HCT116 (cell line): ENCODE measurements at regions not wholly inside any gene's neighbourhood (a gene's known extent, or its start where the extent isn't known, plus 50 kb on each side); places are given as distances from the start of the nearest gene placed in this dataset.

Source experiments
- ATAC-seq: fragments of 200-7000 bp; cut with Tn5 transposase; 2 replicates; pipeline ENCODE4 v1.9.1; 2020; ENCODE audit warnings: mild to moderate bottlenecking, moderate library complexity
- BruUV-seq: library from RNA; stranded (reverse); fragments of 400-500 nt; replicated peaks from 2 replicates; lab custom pipeline; 2021; lab: Mats Ljungman, UMichigan
- CTCF ChIA-PET: fragments of 300-600 bp; sonication (Branson Sonifier 250); formaldehyde crosslinking; loops from one replicate; lab custom pipeline; 2021; ENCODE audit warnings: antibody characterized with exemption; lab: Charles Lee
- POLR2A ChIA-PET: fragments of 300-600, 350-600 bp; sonication (Branson Sonifier 250); formaldehyde crosslinking; loops from one replicate; lab custom pipeline; 2021; ENCODE audit warnings: antibody characterized with exemption; lab: Charles Lee
- RAD21 ChIA-PET, 2 experiments: fragments of 300-600 bp; sonication (Branson Sonifier 250); formaldehyde crosslinking; loops; one replicate each; lab custom pipeline; 2023; ENCODE audit warnings: low total read pairs in 2 of 2; ENCODE audit not compliant: uncharacterized antibody in 2 of 2, unreplicated experiment in 2 of 2, low non-redundant PET in 1 of 2; lab: Charles Lee
- DNase-seq: peaks from one replicate; pipeline ENCODE4 v3.0.0-alpha.2; 2010; ENCODE audit warnings: low read depth, low spot score
- H2AFZ ChIP-seq: fragments of 200-600 bp; shearing (Covaris generic), sonication (generic); 2 replicates; pipeline ENCODE4 v1.6.1; 2017; ENCODE audit warnings: low read depth, mixed run types, mixed read lengths, antibody characterized with exemption, low read length; ENCODE audit not compliant: poor library complexity, severe bottlenecking
- H3K27ac ChIP-seq: 2 replicates; pipeline ENCODE4 v1.5.1; 2012; ENCODE audit warnings: low read depth, low read length
- H3K27me3 ChIP-seq: fragments of 200-600 bp; sonication (generic); 2 replicates; pipeline ENCODE4 v1.6.1; 2016; ENCODE audit warnings: mixed run types, low read length, mixed read lengths; ENCODE audit not compliant: insufficient read depth
- H3K36me3 ChIP-seq, 2 experiments: fragments of 200-500 bp in 1 of 2; fragments of 200-600 bp in 1 of 2; sonication (Bioruptor generic) in 1 of 2; sonication (generic) in 1 of 2; 2 replicates each; pipeline versions ENCODE4 v1.5.1 to v1.6.1; 2014 to 2016; ENCODE audit warnings: low read length in 2 of 2, inconsistent platforms in 1 of 2, mixed read lengths in 1 of 2, mixed run types in 1 of 2; ENCODE audit not compliant: insufficient read depth in 2 of 2, control insufficient read depth in 1 of 2
- H3K4me1 ChIP-seq, 2 experiments: fragments of 200-600 bp in 1 of 2; sonication (generic) in 1 of 2; 2 replicates each; pipeline versions ENCODE4 v1.5.1 to v1.6.1; 2012 to 2017; ENCODE audit warnings: low read length in 2 of 2, inconsistent platforms in 1 of 2, mild to moderate bottlenecking in 1 of 2, mixed read lengths in 1 of 2, mixed run types in 1 of 2, moderate library complexity in 1 of 2; ENCODE audit not compliant: insufficient read depth in 2 of 2, control insufficient read depth in 1 of 2
- H3K4me2 ChIP-seq: fragments of 200-600 bp; sonication (generic); 2 replicates; pipeline ENCODE4 v1.6.1; 2017; ENCODE audit warnings: mixed run types, low read length, mixed read lengths
- H3K4me3 ChIP-seq, 2 experiments: fragments of 200-600 bp in 1 of 2; sonication (generic) in 1 of 2; replicated peaks in 1 of 2; 2 replicates each; pipeline ENCODE4 v1.5.1; 2011 to 2016; ENCODE audit warnings: low read length in 2 of 2, control low read depth in 1 of 2, low read depth in 1 of 2, mild to moderate bottlenecking in 1 of 2, mixed read lengths in 1 of 2, mixed run types in 1 of 2
- H3K79me2 ChIP-seq: fragments of 200-600 bp; sonication (generic); 2 replicates; pipeline ENCODE4 v1.6.1; 2017; ENCODE audit warnings: mild to moderate bottlenecking, mixed run types, low read length, moderate library complexity, mixed read lengths; ENCODE audit not compliant: insufficient read depth
- H3K9ac ChIP-seq: fragments of 200-600 bp; sonication (generic); 2 replicates; pipeline ENCODE4 v1.6.1; 2016; ENCODE audit warnings: low read length, mixed read lengths
- H3K9me2 ChIP-seq: fragments of 200-600 bp; sonication (generic), shearing (Covaris generic); 2 replicates; pipeline ENCODE4 v1.6.1; 2017; ENCODE audit warnings: mixed run types, mild to moderate bottlenecking, moderate library complexity; ENCODE audit not compliant: insufficient read depth
- H3K9me3 ChIP-seq, 2 experiments: fragments of 200-500 bp in 1 of 2; fragments of 200-600 bp in 1 of 2; sonication (Bioruptor generic) in 1 of 2; sonication (generic) in 1 of 2; 2 replicates each; pipeline ENCODE4 v1.6.1; 2014 to 2017; ENCODE audit warnings: low read length in 2 of 2, mixed read lengths in 2 of 2, inconsistent platforms in 1 of 2, low read depth in 1 of 2, mild to moderate bottlenecking in 1 of 2, mixed run types in 1 of 2, moderate library complexity in 1 of 2; ENCODE audit not compliant: control insufficient read depth in 1 of 2, insufficient read depth in 1 of 2
- H4K20me1 ChIP-seq: fragments of 200-600 bp; sonication (generic), shearing (Covaris generic); 2 replicates; pipeline ENCODE4 v1.6.1; 2017; ENCODE audit warnings: mixed run types, mild to moderate bottlenecking, moderate library complexity; ENCODE audit not compliant: insufficient read depth
- CEBPB ChIP-seq: IDR thresholded peaks from 2 replicates; pipeline ENCODE4 v1.6.1; 2012; ENCODE audit warnings: low read depth
- EGR1 ChIP-seq: IDR thresholded peaks from 2 replicates; pipeline ENCODE4 v1.6.1; 2012; ENCODE audit warnings: low read depth
- FOSL1 ChIP-seq: IDR thresholded peaks from 2 replicates; pipeline ENCODE4 v1.6.1; 2012; ENCODE audit warnings: low read depth
- JUND ChIP-seq: IDR thresholded peaks from 2 replicates; pipeline ENCODE4 v1.6.1; 2012
- MAX ChIP-seq: IDR thresholded peaks from 2 replicates; pipeline ENCODE4 v1.6.1; 2012
- POLR2AphosphoS5 ChIP-seq: IDR thresholded peaks from 2 replicates; pipeline ENCODE4 v1.6.1; 2011; ENCODE audit warnings: mild to moderate bottlenecking, low read depth, low read length, moderate library complexity
- RAD21 ChIP-seq: IDR thresholded peaks from 2 replicates; pipeline ENCODE4 v1.6.1; 2012; ENCODE audit warnings: low read depth, mild to moderate bottlenecking
- SIN3A ChIP-seq: IDR thresholded peaks from 2 replicates; pipeline ENCODE4 v1.6.1; 2012; ENCODE audit warnings: low read depth
- SP1 ChIP-seq: IDR thresholded peaks from 2 replicates; pipeline ENCODE4 v1.6.1; 2012; ENCODE audit warnings: low read depth
- YY1 ChIP-seq: IDR thresholded peaks from 2 replicates; pipeline ENCODE4 v1.6.1; 2011; ENCODE audit warnings: low read length, low read depth, moderate library complexity, mild to moderate bottlenecking; ENCODE audit not compliant: insufficient replicate concordance; ENCODE audit errors: extremely low read depth
- ZFX ChIP-seq: fragments of 450-650 bp; IDR thresholded peaks from 2 replicates; pipeline ENCODE4 v1.6.1; 2017
- ZNF274 ChIP-seq: fragments of 200-500 bp; sonication (Bioruptor generic); IDR thresholded peaks from 2 replicates; pipeline ENCODE4 v1.6.1; 2014; ENCODE audit warnings: mild to moderate bottlenecking, low read depth, low read length, inconsistent platforms
- intact Hi-C: fragments of 100-400 bp; cut with micrococcal nuclease; formaldehyde crosslinking; loops from 2 replicates; pipeline ENCODE4 v1.10.0; 2022
- TF ChIP-seq, protein P1 (sequence below), 3 experiments: fragments of 200-600 bp in 1 of 3; sonication (generic) in 1 of 3; IDR thresholded peaks in 2 of 3; conservative IDR thresholded peaks in 1 of 3; 2 replicates each; pipeline ENCODE4 v1.5.1; 2012 to 2017; ENCODE audit warnings: low read depth in 2 of 3, low read length in 2 of 3, antibody characterized with exemption in 1 of 3, borderline replicate concordance in 1 of 3, control low read depth in 1 of 3, mild to moderate bottlenecking in 1 of 3, mixed read lengths in 1 of 3, mixed run types in 1 of 3, moderate library complexity in 1 of 3; ENCODE audit not compliant: insufficient read depth in 1 of 3

GRCh38 chr10:3476640-3477448 is 304.3 kb upstream of the PITRM1 start:
- no peak for DNase-seq
- CTCF ChIA-PET, result no interaction called here
- RAD21 ChIA-PET, result no interaction called here
- Histone ChIP-seq H3K27me3 (no peaks in the 10 kb centered on the region), H3K9me2 (no peaks in the 10 kb centered on the region), H3K9ac (no peak overlapping the region), H3K79me2 (no peaks in the 10 kb centered on the region), H4K20me1 (no peaks in the 10 kb centered on the region)
- no TSS peak for BruUV-seq
- POLR2A ChIA-PET, result no interaction called here
- TF ChIP-seq MAX (no peak), SP1 (no peak), ZFX (no peak)
- TF ChIP-seq, protein P1, sequence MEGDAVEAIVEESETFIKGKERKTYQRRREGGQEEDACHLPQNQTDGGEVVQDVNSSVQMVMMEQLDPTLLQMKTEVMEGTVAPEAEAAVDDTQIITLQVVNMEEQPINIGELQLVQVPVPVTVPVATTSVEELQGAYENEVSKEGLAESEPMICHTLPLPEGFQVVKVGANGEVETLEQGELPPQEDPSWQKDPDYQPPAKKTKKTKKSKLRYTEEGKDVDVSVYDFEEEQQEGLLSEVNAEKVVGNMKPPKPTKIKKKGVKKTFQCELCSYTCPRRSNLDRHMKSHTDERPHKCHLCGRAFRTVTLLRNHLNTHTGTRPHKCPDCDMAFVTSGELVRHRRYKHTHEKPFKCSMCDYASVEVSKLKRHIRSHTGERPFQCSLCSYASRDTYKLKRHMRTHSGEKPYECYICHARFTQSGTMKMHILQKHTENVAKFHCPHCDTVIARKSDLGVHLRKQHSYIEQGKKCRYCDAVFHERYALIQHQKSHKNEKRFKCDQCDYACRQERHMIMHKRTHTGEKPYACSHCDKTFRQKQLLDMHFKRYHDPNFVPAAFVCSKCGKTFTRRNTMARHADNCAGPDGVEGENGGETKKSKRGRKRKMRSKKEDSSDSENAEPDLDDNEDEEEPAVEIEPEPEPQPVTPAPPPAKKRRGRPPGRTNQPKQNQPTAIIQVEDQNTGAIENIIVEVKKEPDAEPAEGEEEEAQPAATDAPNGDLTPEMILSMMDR (IDR thresholded peaks at IDR 0.05 in 2 of 3, conservative IDR thresholded peaks at IDR 0.05 in 1 of 3; ENCODE audit: borderline replicate concordance in 1 of 3, insufficient read depth in 1 of 3, low read depth in 2 of 3, low read length in 2 of 3), result peak in 1 of 3 experiments; percentile 37; a peak in 2 of 6 replicates
- TF ChIP-seq, all 23 proteins: peak for 1
- Histone ChIP-seq H2AFZ (no peak overlapping the region), H3K36me3 (no peaks in the 10 kb centered on the region), H3K27ac (no peak overlapping the region), H3K4me1 (peaks cover 5 to 7% of the 10 kb centered on the region in 2 experiments; a peak in 3 of 4 replicates), H3K4me3 (no peak overlapping the region), H3K9me3 (no peaks in the 10 kb centered on the region), H3K4me2 (no peak overlapping the region)
- intact Hi-C loops, result no loop called here
- no peak for ATAC-seq

DNA sequence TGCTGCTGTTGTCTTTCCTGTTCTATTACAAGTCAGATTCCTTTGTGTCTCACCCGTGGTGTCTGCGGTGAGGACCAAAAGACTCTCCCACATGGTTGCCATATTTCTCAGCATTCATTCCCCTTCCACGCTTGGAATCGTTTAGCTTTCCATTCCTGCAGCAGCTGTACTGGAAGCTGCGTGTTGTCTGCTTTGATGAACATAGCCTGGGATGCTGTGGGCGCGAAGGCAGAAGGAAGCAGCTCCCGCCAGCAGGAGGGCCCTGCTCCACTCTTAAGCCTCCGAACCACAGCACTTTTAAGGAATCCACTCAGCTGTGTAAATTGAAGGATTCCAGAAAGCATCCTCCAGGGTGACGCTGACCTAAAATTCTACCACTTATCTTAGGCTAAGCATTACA is 303.6 kb upstream of the PITRM1 start:
- H3K36me3 ChIP-seq, result no peaks in the 10 kb centered on the region
- H3K9me3 ChIP-seq, result no peaks in the 10 kb centered on the region
- TF ChIP-seq MAX, result no peak
- no peak for TF ChIP-seq RAD21
- no peak for TF ChIP-seq POLR2AphosphoS5
- TF ChIP-seq YY1, result no peak
- TF ChIP-seq JUND, result no peak
- TF ChIP-seq FOSL1, result no peak
- TF ChIP-seq EGR1, result no peak
- TF ChIP-seq SP1, result no peak
- TF ChIP-seq ZNF274, result no peak
- TF ChIP-seq, protein P1 (IDR thresholded peaks at IDR 0.05 in 2 of 3, conservative IDR thresholded peaks at IDR 0.05 in 1 of 3; ENCODE audit: borderline replicate concordance in 1 of 3, insufficient read depth in 1 of 3, low read depth in 2 of 3, low read length in 2 of 3), result no peak
- TF ChIP-seq SIN3A, result no peak
- no peak for TF ChIP-seq CEBPB

More for the DNA sequence above, 303.6 kb upstream of the PITRM1 start:
- ChIA-PET RAD21 (no interaction called here), POLR2A (no interaction called here), CTCF (no interaction called here)
- H3K79me2 ChIP-seq, result no peaks in the 10 kb centered on the region
- BruUV-seq, result no TSS peak
- ATAC-seq (no peak), DNase-seq (no peak)
- no peak overlapping the region for H3K27ac ChIP-seq
- intact Hi-C loops, result no loop called here
- H3K9me2 ChIP-seq, result no peaks in the 10 kb centered on the region
- no peaks in the 10 kb centered on the region for H3K27me3 ChIP-seq
- no peak overlapping the region for H2AFZ ChIP-seq
- H3K4me2 ChIP-seq, result no peak overlapping the region
- no peak overlapping the region for H3K4me3 ChIP-seq
- 0 out of 4 replicates have a peak, but pooled peaks cover 0 to 3% of the 10 kb centered on the region in 2 experiments for H3K4me1 ChIP-seq
- H3K9ac ChIP-seq, result no peak overlapping the region
- no peaks in the 10 kb centered on the region for H4K20me1 ChIP-seq
